ENCODE measurements at regions not wholly inside any gene's neighbourhood (a gene's known extent, or its start where the extent isn't known, plus 50 kb on each side); places are given as distances from the start of the nearest gene placed in this dataset.

- DNase-seq (ENCODE audit: low read depth) = peak; percentile 80
Observed at GRCh38 chr18:22674272-22674671, 256.6 kb upstream of the CTAGE1 start.

DNA sequence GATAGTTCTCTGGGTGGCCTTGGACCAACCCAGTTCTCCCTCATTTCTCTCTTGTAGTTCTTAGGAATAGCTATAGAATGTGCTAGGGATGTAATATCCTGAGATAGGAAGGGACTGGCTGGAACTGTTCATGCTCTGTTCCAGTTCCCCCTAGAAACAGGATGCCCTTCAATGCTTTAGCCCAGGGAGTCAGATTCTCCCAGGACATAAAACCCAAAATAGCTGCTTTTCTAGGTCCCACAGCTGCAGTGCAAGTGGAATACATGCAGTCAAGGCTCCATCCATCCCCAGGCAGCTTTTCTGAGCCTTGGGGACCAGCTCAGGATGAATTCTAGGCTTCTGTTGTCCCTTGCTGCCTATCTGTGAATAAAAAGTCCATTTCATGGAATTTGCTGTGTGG lies 257.3 kb upstream of the CTAGE1 start:
- no peak for DNase-seq (ENCODE audit: low read depth)

DNA sequence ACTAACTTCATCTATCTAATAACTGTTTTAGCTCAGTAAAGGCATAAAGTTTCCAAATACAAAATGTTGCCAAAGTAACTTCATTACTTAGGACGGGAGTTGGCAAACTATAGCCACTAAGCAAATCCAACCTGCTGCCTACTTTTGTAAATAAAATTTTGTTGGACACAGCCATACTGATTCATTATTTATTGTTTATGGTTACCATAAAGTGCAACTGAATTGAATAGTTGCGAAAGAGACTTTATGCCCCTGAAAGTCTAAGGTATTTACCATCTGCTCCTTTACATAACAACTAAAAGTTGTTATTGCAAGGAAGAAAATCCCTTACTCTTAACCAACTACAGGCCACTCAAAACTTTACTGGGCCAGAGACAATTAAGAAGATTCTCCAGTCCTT lies 256.7 kb upstream of the RBBP8 start:
- DNase-seq (ENCODE audit: low read depth) = peak; percentile 76

- no peak for DNase-seq (ENCODE audit: low read depth)
Observed at GRCh38 chr18:22678486-22678885, 254.6 kb upstream of the RBBP8 start.

GRCh38 chr18:22680944-22681343 lies 252.2 kb upstream of the RBBP8 start:
- DNase-seq (ENCODE audit: low read depth) = no peak

- DNase-seq (ENCODE audit: low read depth) = no peak
Observed at GRCh38 chr18:22681908-22682307, 251.2 kb upstream of the RBBP8 start.

DNA sequence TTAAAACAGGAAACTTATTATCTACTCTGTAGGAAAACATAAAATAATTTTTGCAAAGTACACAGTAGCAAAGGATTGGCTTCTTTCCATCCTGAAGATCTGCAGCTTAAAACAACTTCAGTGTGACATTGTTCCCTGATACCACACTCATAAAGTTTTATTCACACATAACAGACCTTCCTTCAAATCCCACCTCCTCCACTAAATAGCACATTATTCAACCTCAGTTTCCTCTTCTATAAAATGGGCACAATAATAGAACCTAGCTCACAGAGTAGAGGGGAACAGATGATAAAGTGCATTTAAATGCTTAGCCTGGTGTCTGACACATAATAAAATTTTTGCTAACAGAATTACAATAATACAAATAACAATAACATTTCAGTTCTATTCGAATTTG lies 250.4 kb upstream of the RBBP8 start:
- no peak for DNase-seq (ENCODE audit: low read depth)

GRCh38 chr18:22683196-22683676 lies 249.9 kb upstream of the RBBP8 start:
- DNase-seq (ENCODE audit: low read depth) = peak; percentile 30

- DNase-seq (ENCODE audit: low read depth) = no peak
Observed at GRCh38 chr18:22683786-22684185, 249.3 kb upstream of the RBBP8 start.

DNA sequence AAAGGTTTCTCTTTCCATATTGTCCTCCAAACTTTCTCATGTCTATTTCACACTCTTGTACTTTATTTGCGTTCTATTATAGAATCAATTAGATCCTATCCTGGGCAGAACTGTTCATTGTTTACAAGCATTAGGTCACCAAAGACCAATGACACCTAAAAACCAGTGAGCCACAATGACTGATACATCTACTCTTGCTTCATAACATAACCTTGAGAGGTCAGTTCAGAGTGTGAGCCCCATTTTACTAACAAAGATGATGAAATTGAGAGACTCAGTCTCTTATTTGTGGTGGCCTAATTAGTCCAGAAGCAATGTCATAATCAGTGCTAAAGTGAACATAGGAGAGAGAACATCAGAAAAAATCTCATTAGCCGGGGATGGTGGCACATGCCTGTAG lies 248.9 kb upstream of the RBBP8 start:
- DNase-seq (ENCODE audit: low read depth) = no peak

DNA sequence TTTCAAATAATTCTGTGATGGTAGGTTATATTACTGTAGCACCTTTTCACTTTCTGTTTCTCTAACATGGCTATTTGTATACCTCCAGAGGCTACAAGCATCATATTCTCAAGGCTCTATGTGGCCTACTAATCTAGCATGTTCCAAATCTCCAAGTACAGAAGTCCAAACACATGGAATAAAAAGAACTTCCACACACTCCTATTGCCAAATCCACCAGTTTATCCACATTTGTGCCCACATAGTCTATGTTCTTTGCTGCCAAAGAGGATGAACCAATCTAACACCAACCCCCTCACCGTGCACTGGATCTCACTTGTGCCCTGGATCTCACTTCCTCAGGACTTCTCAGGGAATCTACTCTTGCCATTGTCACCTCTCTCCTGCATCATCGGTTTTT lies 247.3 kb upstream of the RBBP8 start:
- DNase-seq (ENCODE audit: low read depth) = no peak

DNA sequence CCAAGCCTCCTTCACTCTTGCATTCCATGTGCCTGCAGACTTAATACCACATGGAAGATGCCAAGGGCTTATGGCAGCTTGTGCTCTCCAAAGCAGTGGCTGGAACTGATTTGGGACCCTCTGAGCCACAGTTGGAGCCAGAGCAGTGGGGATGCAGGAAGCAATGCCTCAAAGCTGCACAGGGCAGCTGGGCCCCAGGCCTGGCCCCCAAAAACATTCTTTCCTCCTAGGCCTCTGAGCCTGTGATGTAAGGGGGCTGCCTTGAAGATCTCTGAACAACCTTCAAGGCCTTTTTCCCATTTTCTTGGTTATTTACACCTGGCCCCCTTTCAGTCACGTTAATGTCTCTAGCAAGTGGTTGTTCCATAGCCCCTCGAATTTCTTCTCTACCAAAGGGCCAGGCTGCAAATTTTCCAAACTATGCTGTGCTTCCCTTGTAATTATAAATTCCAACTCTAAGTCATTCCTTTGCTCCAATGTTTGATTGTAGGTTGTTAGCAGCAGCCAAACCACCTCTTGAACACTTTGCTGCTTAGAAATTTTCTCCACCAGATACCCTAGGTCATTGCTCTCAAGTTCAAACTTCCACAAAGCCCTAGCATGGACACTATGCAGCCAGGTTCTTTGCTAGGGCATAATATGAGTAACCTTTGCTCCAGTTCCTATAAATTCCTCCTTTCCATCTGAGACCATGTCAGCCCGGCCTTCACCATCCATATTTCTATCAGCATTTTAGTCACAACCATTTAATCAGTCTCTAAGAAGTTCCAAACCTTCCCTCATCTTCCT lies 245.0 kb upstream of the RBBP8 start:
- no peak for DNase-seq (ENCODE audit: low read depth)

DNA sequence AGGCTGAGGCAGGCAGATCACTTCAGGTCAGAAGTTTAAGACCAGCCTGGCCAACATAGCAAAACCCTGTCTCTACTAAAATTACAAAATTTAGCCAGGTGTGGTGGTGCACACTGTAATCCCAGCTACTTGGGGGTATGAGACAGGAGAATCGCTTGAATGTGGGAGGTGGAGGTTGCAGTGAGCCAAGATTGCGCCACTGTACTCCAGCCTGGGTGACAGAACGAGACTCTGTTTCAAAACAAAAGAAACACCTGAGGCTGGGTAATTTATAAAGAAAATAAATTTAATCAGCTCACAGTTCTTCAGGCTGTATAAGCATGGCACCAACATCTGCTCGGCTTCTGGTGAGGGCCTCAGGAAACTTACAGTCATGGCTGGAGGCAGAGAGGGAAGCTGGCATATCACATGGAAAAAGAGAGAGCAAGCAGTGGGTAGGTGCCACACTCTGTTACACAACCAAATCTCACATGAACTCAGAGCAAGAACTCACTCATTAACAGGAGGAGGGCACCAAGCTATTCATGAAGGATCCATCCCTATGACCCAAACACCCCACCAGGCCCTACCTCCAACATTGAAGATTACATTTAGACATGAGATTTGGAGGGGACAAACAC lies 244.1 kb upstream of the RBBP8 start:
- DNase-seq (ENCODE audit: low read depth) = no peak

- no peak for DNase-seq (ENCODE audit: low read depth)
Observed at GRCh38 chr18:22689712-22690111, 243.4 kb upstream of the RBBP8 start.

DNA sequence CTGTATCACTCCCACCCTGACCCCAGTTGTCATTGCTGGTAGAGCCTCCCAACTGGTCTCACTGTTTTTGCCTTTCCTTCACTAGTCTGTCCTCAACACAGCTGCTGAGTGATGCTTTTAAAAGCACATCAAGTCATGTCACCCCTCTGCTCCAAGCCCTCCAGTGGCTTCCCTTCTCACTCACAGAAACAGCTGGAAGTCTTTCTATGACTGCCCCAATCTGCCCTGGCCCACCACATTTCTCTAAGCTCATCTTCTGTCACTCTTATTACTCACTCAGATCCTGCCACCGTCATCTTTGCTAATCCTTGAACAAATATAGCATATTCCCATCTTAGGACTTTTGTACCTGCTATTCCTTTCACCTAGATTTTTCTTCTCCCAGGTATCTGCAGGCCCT lies 242.6 kb upstream of the RBBP8 start:
- no peak for DNase-seq (ENCODE audit: low read depth)

DNA sequence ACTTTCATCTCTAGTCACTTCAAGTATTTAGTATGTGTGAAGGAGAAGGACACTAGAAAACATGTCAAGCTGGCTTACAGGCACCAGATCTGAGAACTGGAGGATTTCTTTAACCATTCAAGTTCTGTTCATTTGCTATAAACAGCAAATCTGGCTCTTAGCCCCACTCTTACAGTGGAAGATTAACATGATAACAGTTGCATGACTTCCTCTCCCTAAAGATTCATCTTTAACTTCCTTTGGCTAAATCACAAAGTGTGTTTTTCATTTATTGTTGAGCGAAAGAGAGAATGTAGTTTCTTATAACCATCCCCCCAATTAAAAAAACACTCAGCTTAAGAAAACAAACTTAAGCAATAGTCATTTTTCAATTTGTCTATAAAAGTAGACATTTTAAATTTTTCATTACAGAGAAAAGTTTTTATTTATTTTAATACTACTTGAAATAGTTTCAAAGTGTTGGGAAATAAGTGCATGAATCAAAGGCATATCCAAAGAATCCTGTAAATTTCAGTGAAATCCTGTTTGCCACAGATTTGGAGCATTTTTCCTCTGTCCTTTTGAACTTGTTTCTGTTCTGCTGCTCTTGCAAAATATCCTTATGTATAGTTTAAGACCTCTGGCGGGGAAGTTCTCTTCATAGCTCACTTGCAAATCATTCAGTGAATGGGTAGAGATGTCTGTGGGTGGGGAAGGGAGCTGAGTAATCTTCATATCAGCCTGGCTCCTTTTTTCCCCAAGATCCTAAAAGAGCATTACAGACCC lies 241.0 kb upstream of the RBBP8 start:
- peak; percentile 93 for DNase-seq (ENCODE audit: low read depth)

GRCh38 chr18:22694954-22695353 lies 238.2 kb upstream of the RBBP8 start:
- DNase-seq (ENCODE audit: low read depth) = peak; percentile 81

DNA sequence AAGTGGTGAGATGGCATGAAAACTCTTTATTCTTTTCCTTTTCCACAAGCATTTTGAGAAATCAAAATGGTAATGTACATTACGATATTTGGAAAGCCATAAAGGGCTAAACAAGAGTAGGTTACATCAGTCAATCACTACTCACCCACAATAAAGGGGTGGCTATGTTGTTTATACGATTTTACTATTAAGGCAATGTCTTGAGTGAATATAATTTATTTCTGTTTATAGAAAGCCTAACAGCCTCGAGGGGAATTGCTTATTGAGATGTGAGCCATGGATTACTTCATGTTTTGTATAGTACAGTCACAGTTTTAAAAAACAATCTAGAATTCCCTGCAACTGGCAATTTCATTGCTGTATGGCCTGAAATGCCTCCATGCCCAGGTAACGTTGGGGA lies 237.5 kb upstream of the RBBP8 start:
- DNase-seq (ENCODE audit: low read depth) = no peak

DNA sequence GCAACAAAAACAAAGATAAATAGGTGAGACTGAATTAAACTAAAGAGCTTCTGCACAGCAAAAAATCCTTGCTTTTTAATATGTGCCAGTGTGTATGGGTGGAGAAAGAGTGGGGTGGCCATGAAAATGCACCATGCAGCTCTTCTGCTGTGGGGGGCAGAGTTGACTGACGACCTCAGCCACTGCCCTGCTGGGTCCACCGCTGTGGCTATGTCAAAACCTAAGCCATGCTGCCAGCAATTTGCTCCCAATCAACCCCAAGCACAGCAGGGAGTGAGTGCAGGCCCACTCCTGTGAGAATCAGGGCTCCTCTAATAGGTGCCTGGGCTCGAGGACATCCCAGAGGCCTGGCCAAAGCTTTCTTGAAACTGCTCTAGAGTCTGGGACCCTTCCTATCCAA lies 235.6 kb upstream of the RBBP8 start:
- no peak for DNase-seq (ENCODE audit: low read depth)

DNA sequence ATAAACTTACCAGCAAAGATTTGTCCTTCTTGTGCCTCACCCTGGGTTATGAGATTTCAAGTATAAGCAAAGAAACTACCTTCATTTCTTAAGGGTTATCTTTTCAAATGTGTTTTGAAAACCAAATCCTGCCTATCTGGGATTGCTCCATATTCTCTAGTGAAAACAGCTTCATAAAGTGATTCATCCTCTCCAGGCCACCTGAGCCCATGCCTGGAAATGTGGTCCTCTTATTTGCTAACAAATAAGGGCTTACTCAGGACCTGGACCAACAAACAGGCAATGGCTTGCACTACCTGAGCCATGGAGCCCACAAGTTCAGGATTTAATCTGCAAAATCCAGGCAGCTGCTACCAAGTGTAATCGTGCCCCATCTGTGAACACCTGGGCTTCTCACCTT lies 234.4 kb upstream of the RBBP8 start:
- no peak for DNase-seq (ENCODE audit: low read depth)

- no peak for DNase-seq (ENCODE audit: low read depth)
Observed at GRCh38 chr18:22699629-22700028, 233.5 kb upstream of the RBBP8 start.

- DNase-seq (ENCODE audit: low read depth) = no peak
Observed at GRCh38 chr18:22700920-22701319, 232.2 kb upstream of the RBBP8 start.

DNA sequence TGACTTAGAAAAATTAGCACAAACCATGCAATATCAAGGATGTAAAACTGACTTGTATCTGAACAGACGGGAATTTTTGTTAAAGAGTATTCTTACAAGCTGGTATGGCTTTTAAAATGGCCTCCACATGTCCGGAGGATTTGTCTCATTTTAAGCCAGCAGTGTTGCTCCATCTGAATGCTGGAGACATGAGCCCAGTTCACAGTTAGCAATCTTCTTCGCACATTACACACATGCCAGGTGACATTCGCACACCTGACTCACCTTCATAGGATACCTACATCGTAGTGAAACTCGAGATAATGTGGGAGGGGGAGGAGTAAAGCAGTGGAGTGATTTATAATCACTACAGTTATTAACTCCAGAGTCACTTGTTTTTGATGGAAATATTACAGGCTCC lies 231.8 kb upstream of the RBBP8 start:
- no peak for DNase-seq (ENCODE audit: low read depth)

All from fibroblast of gingiva (primary cell).